PC-3 (cell line): ENCODE measurements at regions not wholly inside any gene's neighbourhood (a gene's known extent, or its start where the extent isn't known, plus 50 kb on each side); places are given as distances from the start of the nearest gene placed in this dataset.
"Not testable (repeated sequence)": the region's sequence is repeated elsewhere in the genome, so short reads cannot be mapped to it uniquely, and the experiment has no call there.

ENCODE experiments used
- ATAC-seq: fragments of 200-7000 bp; cut with Tn5 transposase; 2 replicates; pipeline ENCODE4 v1.9.1; 2020; ENCODE audit warnings: mild to moderate bottlenecking, moderate library complexity
- BruUV-seq: library from RNA; stranded (reverse); fragments of 400-500 nt; replicated peaks from 2 replicates; lab custom pipeline; 2021; lab: Mats Ljungman, UMichigan
- CTCF ChIA-PET: fragments of 300-600 bp; sonication (Branson Sonifier 250); formaldehyde crosslinking; loops from one replicate; lab custom pipeline; 2022; ENCODE audit warnings: antibody characterized with exemption; lab: Charles Lee
- POLR2A ChIA-PET: fragments of 300-600 bp; sonication (Branson Sonifier 250); formaldehyde crosslinking; loops from one replicate; lab custom pipeline; 2022; ENCODE audit warnings: antibody characterized with exemption; ENCODE audit not compliant: unreplicated experiment; lab: Charles Lee
- DNase-seq: peaks from one replicate; pipeline ENCODE4 v3.0.0-alpha.2; 2015
- H2AFZ ChIP-seq: fragments of 300-600 bp; sonication (generic); 2 replicates; pipeline ENCODE4 v1.6.0; 2016; ENCODE audit warnings: antibody characterized with exemption, low read length
- H3F3A ChIP-seq: fragments of 300-600 bp; sonication (generic); one replicate; pipeline ENCODE4 v1.6.0; 2017; ENCODE audit warnings: antibody characterized with exemption, low read length, control low read depth, mild to moderate bottlenecking; ENCODE audit not compliant: unreplicated experiment
- H3K27ac ChIP-seq: fragments of 300-600 bp; sonication (generic); 2 replicates; pipeline ENCODE4 v1.5.1; 2016; ENCODE audit warnings: mild to moderate bottlenecking, low read length
- H3K27me3 ChIP-seq: fragments of 300-600 bp; sonication (generic); 2 replicates; pipeline ENCODE4 v1.6.1; 2016; ENCODE audit warnings: low read length, mixed read lengths
- H3K36me3 ChIP-seq: fragments of 300-600 bp; sonication (generic); 2 replicates; pipeline ENCODE4 v1.6.1; 2016; ENCODE audit warnings: low read depth, mixed run types, low read length, mixed read lengths
- H3K4me1 ChIP-seq: fragments of 300-600 bp; sonication (generic); 2 replicates; pipeline ENCODE4 v1.5.1; 2016; ENCODE audit warnings: low read length; ENCODE audit not compliant: insufficient read depth
- H3K4me2 ChIP-seq: fragments of 300-600 bp; sonication (generic); 2 replicates; pipeline ENCODE4 v1.6.0; 2016; ENCODE audit warnings: low read length
- H3K4me3 ChIP-seq: fragments of 300-600 bp; sonication (generic); 2 replicates; pipeline ENCODE4 v1.5.1; 2016; ENCODE audit warnings: mild to moderate bottlenecking, low read length, mixed read lengths
- H3K79me2 ChIP-seq: fragments of 300-600 bp; sonication (generic); 2 replicates; pipeline ENCODE4 v1.6.1; 2017; ENCODE audit warnings: low read length, mixed read lengths
- H3K9ac ChIP-seq: fragments of 300-600 bp; sonication (generic); 2 replicates; pipeline ENCODE4 v1.6.0; 2016; ENCODE audit warnings: mild to moderate bottlenecking, low read length
- H3K9me2 ChIP-seq: fragments of 300-600 bp; sonication (generic); replicated peaks from 2 replicates; pipeline ENCODE4 v1.6.1; 2016; ENCODE audit warnings: mixed run types, low read length, mixed read lengths
- H3K9me3 ChIP-seq: fragments of 300-600 bp; sonication (generic); 2 replicates; pipeline ENCODE4 v1.6.1; 2016; ENCODE audit warnings: low read length, mixed read lengths
- H4K20me1 ChIP-seq: fragments of 300-600 bp; sonication (generic); 2 replicates; pipeline ENCODE4 v1.6.1; 2016; ENCODE audit warnings: low read length, mixed read lengths
- EZH2 ChIP-seq: fragments of 300-600 bp; sonication (generic); IDR thresholded peaks from one replicate; pipeline ENCODE4 v1.6.1; 2017; ENCODE audit warnings: antibody characterized with exemption, mild to moderate bottlenecking, low read length; ENCODE audit not compliant: unreplicated experiment
- EZH2phosphoT487 ChIP-seq: fragments of 300-600 bp; sonication (generic); IDR thresholded peaks from 2 replicates; pipeline ENCODE4 v1.6.1; 2018; ENCODE audit warnings: mild to moderate bottlenecking, antibody characterized with exemption, low read length, borderline replicate concordance
- intact Hi-C: fragments of 100-400 bp; cut with micrococcal nuclease; formaldehyde crosslinking; loops from 2 replicates; pipeline ENCODE4 v1.9.0; 2023
- TF ChIP-seq, protein P1 (sequence below): fragments of 300-600 bp; sonication (generic); conservative IDR thresholded peaks from 2 replicates; pipeline ENCODE4 v1.5.1; 2017; ENCODE audit warnings: antibody characterized with exemption, low read depth, mild to moderate bottlenecking, low read length

DNA sequence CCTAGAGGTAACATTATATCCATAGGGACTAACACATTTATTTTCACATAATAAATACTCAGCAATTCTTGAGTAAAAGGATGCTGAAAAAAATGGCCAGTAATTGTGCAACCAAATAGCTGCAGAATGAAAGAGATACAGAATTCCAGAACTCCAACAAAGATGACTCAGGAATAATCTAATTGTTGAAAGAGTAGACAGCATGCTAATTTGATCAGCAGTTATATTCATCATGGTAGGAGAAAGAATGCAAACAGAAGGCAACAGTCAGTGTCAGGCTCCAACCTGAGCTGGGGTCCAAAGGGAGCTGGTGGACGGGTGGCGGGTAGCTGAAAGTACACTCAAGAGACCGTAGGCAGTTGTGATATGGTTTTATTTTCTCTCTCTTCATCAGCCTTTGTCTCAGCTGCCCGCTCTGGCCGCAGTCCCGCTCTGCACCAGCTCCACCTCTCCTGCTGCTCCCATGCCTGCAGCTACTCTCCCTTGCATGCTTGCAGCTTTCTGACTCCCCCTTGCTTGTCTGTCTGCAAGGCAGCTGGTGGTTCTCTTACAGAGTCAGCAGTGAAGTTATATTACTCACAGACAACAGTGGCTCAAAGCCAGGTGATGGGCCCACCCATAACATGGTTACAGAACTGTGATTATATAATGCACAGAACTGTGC is 1150.1 kb downstream of the STIM2 start:
- ATAC-seq, result no peak
- no peak for DNase-seq
- Histone ChIP-seq H3K4me3 (no peak overlapping the region), H3F3A (no peaks in the 10 kb centered on the region), H3K36me3 (no peaks in the 10 kb centered on the region), H3K9me2 (no peaks in the 10 kb centered on the region), H3K4me2 (no peak overlapping the region), H2AFZ (no peak overlapping the region), H3K79me2 (no peaks in the 10 kb centered on the region), H3K9me3 (no peaks in the 10 kb centered on the region), H3K9ac (no peak overlapping the region), H3K27ac (no peak overlapping the region), H3K4me1 (no peaks in the 10 kb centered on the region), H4K20me1 (no peaks in the 10 kb centered on the region), H3K27me3 (no peaks in the 10 kb centered on the region)
- CTCF ChIA-PET, result no interaction called here
- intact Hi-C loops, result no loop called here
- no TSS peak for BruUV-seq
- TF ChIP-seq, protein P1, sequence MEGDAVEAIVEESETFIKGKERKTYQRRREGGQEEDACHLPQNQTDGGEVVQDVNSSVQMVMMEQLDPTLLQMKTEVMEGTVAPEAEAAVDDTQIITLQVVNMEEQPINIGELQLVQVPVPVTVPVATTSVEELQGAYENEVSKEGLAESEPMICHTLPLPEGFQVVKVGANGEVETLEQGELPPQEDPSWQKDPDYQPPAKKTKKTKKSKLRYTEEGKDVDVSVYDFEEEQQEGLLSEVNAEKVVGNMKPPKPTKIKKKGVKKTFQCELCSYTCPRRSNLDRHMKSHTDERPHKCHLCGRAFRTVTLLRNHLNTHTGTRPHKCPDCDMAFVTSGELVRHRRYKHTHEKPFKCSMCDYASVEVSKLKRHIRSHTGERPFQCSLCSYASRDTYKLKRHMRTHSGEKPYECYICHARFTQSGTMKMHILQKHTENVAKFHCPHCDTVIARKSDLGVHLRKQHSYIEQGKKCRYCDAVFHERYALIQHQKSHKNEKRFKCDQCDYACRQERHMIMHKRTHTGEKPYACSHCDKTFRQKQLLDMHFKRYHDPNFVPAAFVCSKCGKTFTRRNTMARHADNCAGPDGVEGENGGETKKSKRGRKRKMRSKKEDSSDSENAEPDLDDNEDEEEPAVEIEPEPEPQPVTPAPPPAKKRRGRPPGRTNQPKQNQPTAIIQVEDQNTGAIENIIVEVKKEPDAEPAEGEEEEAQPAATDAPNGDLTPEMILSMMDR, result no peak
- no peak for TF ChIP-seq EZH2
- TF ChIP-seq EZH2phosphoT487, result no peak
- POLR2A ChIA-PET, result no interaction called here

DNA sequence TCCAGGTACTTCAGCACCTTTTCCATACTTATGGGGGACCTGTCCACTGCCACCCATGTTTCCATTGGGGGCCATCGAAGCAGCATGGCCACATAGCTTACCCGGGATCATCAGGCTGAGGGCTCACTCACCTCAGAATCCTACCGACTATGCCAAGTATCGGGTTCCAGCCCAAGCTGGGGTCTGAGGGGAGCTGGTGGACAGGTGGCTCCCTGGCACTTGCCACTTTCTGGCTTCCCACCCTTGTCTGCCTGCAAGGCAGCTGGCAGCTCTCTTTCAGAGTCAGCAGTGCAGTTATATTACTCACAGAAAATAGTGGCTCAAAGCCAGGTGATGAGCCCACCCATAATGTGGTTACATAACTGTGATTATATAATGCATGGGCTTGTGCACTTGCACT is 1153.8 kb downstream of the STIM2 start:
- Histone ChIP-seq H3K9me2 (no peaks in the 10 kb centered on the region), H3K36me3 (no peaks in the 10 kb centered on the region), H4K20me1 (no peaks in the 10 kb centered on the region), H3K79me2 (no peaks in the 10 kb centered on the region), H3K9me3 (no peaks in the 10 kb centered on the region), H3K27ac (no peak overlapping the region), H3K4me1 (no peaks in the 10 kb centered on the region), H3K27me3 (no peaks in the 10 kb centered on the region), H3K9ac (no peak overlapping the region), H2AFZ (no peak overlapping the region), H3K4me2 (no peak overlapping the region), H3F3A (no peaks in the 10 kb centered on the region), H3K4me3 (no peak overlapping the region)
- intact Hi-C loops, result no loop called here
- BruUV-seq, result no TSS peak
- ATAC-seq (no peak), DNase-seq (no peak)
- CTCF ChIA-PET, result no interaction called here
- POLR2A ChIA-PET, result no interaction called here
- TF ChIP-seq, protein P1, result no peak
- TF ChIP-seq EZH2phosphoT487, result no peak
- no peak for TF ChIP-seq EZH2

DNA sequence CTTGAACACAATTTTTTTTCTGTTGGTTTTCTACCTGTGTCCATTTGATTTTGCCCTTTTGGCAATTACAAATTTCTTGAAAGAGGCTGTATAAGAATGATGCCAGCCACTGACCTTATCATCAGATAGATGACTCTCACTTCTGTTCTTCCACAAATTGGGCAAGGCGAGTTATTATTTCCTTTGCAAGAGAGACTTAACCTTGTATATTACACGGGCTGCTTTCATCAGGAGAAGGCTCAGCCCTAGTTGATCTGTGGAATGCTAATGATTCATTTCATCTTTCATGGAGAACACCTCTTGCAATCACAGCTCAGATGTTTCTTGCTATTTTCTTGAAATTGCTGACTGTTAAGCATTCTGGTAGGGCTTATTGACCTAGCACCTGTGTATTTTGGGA is 1155.4 kb downstream of the STIM2 start:
- no peaks in the 10 kb centered on the region for H3K79me2 ChIP-seq
- BruUV-seq, result no TSS peak

DNA sequence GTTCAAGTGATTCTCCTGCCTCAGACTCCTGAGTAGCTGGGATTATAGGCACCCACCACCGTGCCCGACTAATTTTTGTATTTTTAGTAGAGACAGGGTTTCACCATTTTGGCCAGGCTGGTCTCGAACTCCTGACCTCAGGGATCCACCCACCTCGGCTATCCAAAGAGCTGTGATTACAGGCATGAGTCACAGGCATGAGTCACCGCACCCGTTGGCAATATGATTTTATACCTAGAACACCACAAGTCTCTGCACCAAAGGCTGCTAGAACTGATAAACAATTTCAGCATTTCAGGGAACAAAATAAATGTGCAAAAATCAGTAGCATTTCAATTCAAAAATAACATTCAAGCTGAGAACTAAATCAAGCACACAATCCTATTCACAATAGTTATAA is 1177.6 kb downstream of the STIM2 start:
- H3K9me2 ChIP-seq, H3K4me3 ChIP-seq, H2AFZ ChIP-seq, H4K20me1 ChIP-seq, H3K27ac ChIP-seq, POLR2A ChIA-PET, H3K36me3 ChIP-seq, H3K79me2 ChIP-seq, H3F3A ChIP-seq, H3K27me3 ChIP-seq, H3K9me3 ChIP-seq, BruUV-seq, H3K9ac ChIP-seq, intact Hi-C loops, CTCF ChIA-PET, H3K4me2 ChIP-seq, H3K4me1 ChIP-seq: not testable (repeated sequence)
- ATAC-seq (peak; percentile 42; the same call in 1 of the 2 replicates), DNase-seq (peak; percentile 65)

More for the DNA sequence above, 1155.4 kb downstream of the STIM2 start:
- Histone ChIP-seq H3K27me3 (no peaks in the 10 kb centered on the region), H3K27ac (no peak overlapping the region), H3K4me1 (no peaks in the 10 kb centered on the region), H3K4me2 (no peak overlapping the region), H4K20me1 (no peaks in the 10 kb centered on the region), H3K9me3 (no peaks in the 10 kb centered on the region), H3K4me3 (no peak overlapping the region), H3K36me3 (no peaks in the 10 kb centered on the region), H2AFZ (no peak overlapping the region), H3F3A (no peaks in the 10 kb centered on the region), H3K9me2 (no peaks in the 10 kb centered on the region), H3K9ac (no peak overlapping the region)
- ChIA-PET POLR2A (no interaction called here), CTCF (no interaction called here)
- TF ChIP-seq, protein P1, result no peak
- TF ChIP-seq EZH2 (no peak), EZH2phosphoT487 (no peak)
- DNase-seq, result no peak
- ATAC-seq, result no peak
- intact Hi-C loops, result no loop called here
